ENCODE measurements at regions not wholly inside any gene's neighbourhood (a gene's known extent, or its start where the extent isn't known, plus 50 kb on each side); places are given as distances from the start of the nearest gene placed in this dataset.

DNA sequence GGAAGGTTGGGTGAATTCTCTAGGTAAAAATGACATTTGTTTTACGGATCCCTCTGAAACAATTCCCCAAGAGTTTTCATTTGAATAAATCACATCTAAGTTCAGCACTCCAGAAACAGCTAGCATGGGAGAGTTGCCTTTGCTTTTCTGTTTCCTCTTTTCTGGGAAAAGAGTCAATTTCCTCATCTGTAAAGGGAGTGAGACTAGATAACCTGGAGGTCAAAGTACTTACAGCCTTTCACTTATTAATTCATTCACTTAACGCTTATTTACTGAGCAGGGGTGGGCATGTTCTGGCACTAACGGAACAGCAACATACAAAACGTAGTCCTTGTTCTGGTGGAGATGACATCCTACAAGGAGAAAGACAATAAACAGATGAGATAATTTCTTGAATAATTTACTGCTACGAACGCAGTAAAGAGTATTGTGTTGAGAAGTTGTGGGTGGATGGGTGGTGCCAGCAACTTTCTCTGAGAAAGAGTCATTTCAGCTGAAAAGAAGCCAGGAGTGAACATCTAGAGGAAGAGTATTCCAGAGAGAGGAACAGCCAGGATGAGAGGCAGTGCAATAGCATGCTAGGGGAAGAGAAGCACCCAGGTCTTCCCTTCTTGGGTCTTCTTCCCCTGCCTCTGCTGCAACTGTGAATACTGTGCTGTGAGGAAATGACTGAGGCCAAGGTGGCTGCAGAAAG lies 335.6 kb downstream of the ZSWIM6 start:
- Histone ChIP-seq H3K9me3 (no peaks in the 10 kb centered on the region), H3K27ac (no peak overlapping the region), H3K36me3 (no peaks in the 10 kb centered on the region), H3K27me3 (no peaks in the 10 kb centered on the region), H3K4me1 (peaks cover 0 to 3% of the 10 kb centered on the region in 2 donors), H3K4me3 (no peak overlapping the region)
- TF ChIP-seq, protein P1, sequence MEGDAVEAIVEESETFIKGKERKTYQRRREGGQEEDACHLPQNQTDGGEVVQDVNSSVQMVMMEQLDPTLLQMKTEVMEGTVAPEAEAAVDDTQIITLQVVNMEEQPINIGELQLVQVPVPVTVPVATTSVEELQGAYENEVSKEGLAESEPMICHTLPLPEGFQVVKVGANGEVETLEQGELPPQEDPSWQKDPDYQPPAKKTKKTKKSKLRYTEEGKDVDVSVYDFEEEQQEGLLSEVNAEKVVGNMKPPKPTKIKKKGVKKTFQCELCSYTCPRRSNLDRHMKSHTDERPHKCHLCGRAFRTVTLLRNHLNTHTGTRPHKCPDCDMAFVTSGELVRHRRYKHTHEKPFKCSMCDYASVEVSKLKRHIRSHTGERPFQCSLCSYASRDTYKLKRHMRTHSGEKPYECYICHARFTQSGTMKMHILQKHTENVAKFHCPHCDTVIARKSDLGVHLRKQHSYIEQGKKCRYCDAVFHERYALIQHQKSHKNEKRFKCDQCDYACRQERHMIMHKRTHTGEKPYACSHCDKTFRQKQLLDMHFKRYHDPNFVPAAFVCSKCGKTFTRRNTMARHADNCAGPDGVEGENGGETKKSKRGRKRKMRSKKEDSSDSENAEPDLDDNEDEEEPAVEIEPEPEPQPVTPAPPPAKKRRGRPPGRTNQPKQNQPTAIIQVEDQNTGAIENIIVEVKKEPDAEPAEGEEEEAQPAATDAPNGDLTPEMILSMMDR (IDR thresholded peaks at IDR 0.05): no peak
- no peak for DNase-seq (ENCODE audit: low spot score)

DNA sequence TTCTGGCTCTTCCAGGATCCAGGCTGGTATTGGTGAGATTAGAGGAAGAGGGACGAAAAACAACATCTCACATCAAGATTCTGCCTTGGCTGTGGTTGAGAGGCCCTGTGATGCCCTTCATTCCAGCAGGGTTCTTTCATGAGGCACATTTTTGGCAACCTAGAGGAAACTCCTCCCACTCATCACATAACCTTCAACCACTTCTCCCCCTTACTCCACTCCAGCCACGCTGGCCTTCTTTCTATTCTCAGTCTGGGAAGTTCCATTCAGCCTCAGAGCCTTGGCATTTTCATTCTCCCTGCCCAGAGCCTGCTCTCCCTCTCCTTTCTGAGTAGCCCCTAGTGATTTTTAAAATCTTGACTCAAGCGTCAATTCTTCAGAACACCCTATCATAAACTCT lies 337.5 kb downstream of the ZSWIM6 start:
- H3K9me3 ChIP-seq: no peaks in the 10 kb centered on the region
- TF ChIP-seq, protein P1 (IDR thresholded peaks at IDR 0.05): no peak
- H3K27ac ChIP-seq: no peak overlapping the region
- H3K4me1 ChIP-seq: peaks cover 0 to 3% of the 10 kb centered on the region in 2 donors
- H3K27me3 ChIP-seq: no peaks in the 10 kb centered on the region
- no peak for DNase-seq (ENCODE audit: low spot score)
- H3K36me3 ChIP-seq: no peaks in the 10 kb centered on the region
- H3K4me3 ChIP-seq: no peak overlapping the region

DNA sequence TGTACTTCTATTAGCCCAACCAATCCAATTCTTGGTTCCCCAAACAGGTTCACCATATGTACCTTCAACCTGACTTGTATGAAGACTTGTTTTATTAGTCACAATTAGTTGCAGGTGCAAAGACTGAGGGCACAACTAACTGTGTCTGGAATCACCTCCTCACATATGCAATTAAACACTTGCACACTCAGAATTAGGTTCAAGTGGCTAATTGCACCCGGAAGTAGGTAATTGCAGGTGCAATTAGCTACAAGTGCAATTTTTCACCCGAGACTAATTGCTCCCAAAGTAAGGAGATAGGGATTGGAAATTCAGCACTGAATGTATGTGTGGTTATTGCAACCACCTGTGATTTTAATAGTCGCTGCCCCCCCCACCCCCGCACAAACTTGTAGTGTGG lies 338.9 kb downstream of the ZSWIM6 start:
- peaks cover 0 to 3% of the 10 kb centered on the region in 2 donors for H3K4me1 ChIP-seq
- TF ChIP-seq, protein P1 (IDR thresholded peaks at IDR 0.05): no peak
- no peaks in the 10 kb centered on the region for H3K36me3 ChIP-seq
- DNase-seq (ENCODE audit: low spot score): no peak
- H3K27ac ChIP-seq: no peak overlapping the region
- H3K9me3 ChIP-seq: no peaks in the 10 kb centered on the region
- H3K27me3 ChIP-seq: no peaks in the 10 kb centered on the region
- no peak overlapping the region for H3K4me3 ChIP-seq

DNA sequence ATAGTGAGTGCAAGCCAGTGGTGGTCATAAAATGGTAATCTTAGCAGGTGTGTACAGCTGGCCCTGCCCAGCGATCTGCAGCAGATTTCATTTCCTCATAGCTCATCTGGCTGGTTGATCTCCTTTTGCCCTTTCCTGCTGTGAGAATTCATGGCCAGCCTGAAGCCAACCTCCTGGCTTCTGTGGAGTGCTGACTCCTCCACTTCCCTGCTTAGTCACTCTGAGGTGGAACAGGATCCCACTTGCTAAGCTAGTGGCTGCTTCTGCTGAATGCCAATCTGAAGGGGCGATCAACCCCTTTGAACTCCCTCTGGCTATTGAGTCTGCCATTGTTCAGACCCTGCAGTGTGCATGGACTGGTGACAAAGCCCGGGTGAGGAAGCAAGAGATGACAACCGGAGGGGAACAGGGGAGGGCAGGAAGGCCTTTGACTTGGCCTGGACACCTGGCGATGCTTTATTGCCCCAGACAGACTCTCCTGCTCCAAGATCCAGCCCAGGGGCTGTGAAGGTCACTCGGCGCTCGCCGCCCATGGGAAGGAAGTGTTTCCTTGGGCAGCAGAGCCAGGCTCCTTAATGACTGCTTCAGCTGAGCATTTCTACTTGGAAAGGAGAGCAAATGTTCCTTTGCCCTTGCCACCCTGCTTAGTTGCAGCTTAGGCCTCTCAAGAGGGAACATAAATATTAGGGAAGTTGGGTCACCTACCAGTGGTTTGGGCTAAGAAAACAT lies 341.1 kb downstream of the ZSWIM6 start:
- no peaks in the 10 kb centered on the region for H3K36me3 ChIP-seq
- DNase-seq (ENCODE audit: low spot score): no peak
- TF ChIP-seq, protein P1 (IDR thresholded peaks at IDR 0.05): no peak
- H3K9me3 ChIP-seq: no peaks in the 10 kb centered on the region
- H3K4me3 ChIP-seq: no peak overlapping the region
- no peaks in the 10 kb centered on the region for H3K4me1 ChIP-seq
- H3K27ac ChIP-seq: no peak overlapping the region
- H3K27me3 ChIP-seq: no peaks in the 10 kb centered on the region

DNA sequence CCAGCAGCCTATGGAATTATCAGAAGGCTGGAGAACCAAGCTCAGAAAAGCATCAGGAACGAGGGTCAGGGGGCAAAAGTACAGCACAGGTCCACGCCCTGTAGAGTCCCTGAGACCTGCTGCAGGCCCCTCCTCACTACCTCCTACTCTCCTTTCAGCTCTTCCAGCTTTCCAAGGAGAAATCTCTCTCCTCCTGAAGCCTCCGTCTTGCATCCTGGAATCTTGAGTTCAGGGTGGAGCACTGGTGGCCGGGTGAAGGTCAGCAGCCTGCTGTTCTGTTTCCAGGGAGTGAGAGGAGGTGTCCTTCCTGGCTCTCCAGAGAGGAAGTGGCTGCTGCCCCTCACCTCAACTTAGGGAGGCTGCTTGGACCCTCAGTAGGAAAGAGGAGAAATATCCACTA lies 342.3 kb downstream of the ZSWIM6 start:
- H3K9me3 ChIP-seq: no peaks in the 10 kb centered on the region
- H3K4me3 ChIP-seq: no peak overlapping the region
- H3K27me3 ChIP-seq: no peaks in the 10 kb centered on the region
- H3K27ac ChIP-seq: no peak overlapping the region
- no peak for DNase-seq (ENCODE audit: low spot score)
- TF ChIP-seq, protein P1 (IDR thresholded peaks at IDR 0.05): no peak
- no peaks in the 10 kb centered on the region for H3K4me1 ChIP-seq
- no peaks in the 10 kb centered on the region for H3K36me3 ChIP-seq
